GM21515 (cell line): ENCODE measurements at regions not wholly inside any gene's neighbourhood (a gene's known extent, or its start where the extent isn't known, plus 50 kb on each side); places are given as distances from the start of the nearest gene placed in this dataset.
"Not testable (repeated sequence)": the region's sequence is repeated elsewhere in the genome, so short reads cannot be mapped to it uniquely, and the experiment has no call there.

Source experiments
- ATAC-seq: cut with Tn5 transposase; IDR thresholded peaks from one replicate; pipeline ENCODE4 v1.9.1; 2021; ENCODE audit not compliant: unreplicated experiment

DNA sequence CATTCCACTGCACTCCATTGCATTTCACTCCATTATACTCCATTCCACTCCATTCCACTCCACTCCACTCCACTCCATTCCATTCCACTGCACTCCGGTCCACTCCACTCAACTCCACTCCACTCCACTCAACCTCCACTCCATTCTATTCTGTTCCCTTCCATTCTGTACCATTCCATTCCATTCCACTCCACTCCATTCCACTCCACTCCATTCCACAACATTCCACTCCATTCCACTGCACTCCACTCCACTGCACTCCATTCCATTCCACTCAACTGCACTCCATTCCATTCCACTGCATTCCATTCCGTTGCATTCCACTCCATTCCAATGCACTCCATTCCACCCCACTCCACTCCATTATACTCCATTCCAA, 2565.3 kb upstream of the TPTE start:
- not testable (repeated sequence) for ATAC-seq

GRCh38 chr21:7956998-7957712, 2564.2 kb upstream of the TPTE start:
- not testable (repeated sequence) for ATAC-seq

DNA sequence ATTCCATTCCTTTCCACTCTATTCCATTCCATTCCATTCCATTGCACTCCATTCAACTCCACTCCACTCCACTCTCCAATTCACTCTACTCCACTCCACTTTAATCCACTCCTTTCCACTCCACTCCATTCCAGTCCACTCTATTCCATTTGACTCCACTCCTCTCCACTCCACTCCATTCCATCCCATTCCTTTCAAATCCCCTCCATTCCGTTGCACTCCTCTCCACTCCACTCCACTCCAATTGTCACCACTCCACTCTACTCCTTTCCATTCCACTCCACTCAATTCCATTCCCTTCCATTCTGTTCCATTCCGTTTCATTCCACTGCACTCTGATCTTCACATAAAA, 2563.7 kb upstream of the TPTE start:
- no peak for ATAC-seq
